ENCODE measurements at regions not wholly inside any gene's neighbourhood (a gene's known extent, or its start where the extent isn't known, plus 50 kb on each side); places are given as distances from the start of the nearest gene placed in this dataset.
"Not testable (repeated sequence)": the region's sequence is repeated elsewhere in the genome, so short reads cannot be mapped to it uniquely, and the experiment has no call there.

- DNase-seq, result no peak
- Mint-ChIP-seq H3K27me3 (no peaks in the 10 kb centered on the region), H3K4me1 (no peaks in the 10 kb centered on the region), H3K9me3 (peaks cover 69% of the 10 kb centered on the region), H3K4me3 (no peak overlapping the region), H3K27ac (no peak overlapping the region), H3K36me3 (peaks cover 12% of the 10 kb centered on the region)
Observed at GRCh38 chr9:40927851-40928802, 200.4 kb downstream of the FOXD4L6 start.

DNA sequence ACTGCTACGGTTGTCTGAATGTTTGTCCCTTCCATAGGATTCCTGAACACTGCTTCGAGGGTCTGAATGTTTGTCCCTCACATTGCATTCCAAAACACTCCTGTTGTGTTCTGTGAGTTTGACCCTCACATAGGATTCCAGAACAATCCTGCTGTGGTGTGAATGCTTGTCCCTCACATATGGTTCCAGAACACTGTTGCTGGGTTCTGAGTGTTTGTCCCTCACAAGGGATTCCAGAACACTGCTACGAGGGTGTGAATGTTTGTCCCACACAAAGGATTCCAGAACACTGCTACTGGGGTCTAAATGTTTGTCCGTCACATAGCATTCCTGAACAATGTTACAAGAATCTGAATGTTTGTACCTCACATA lies 201.2 kb downstream of the FOXD4L6 start:
- Mint-ChIP-seq H3K4me1 (no peaks in the 10 kb centered on the region), H3K27me3 (no peaks in the 10 kb centered on the region), H3K4me3 (no peak overlapping the region), H3K9me3 (peaks cover 75% of the 10 kb centered on the region), H3K36me3 (peaks cover 7% of the 10 kb centered on the region), H3K27ac (no peak overlapping the region)
- no peak for DNase-seq

- Mint-ChIP-seq H3K4me1 (no peaks in the 10 kb centered on the region), H3K36me3 (peaks cover under 1% of the 10 kb centered on the region), H3K27me3 (no peaks in the 10 kb centered on the region), H3K9me3 (peaks cover 72% of the 10 kb centered on the region), H3K4me3 (no peak overlapping the region), H3K27ac (no peak overlapping the region)
- no peak for DNase-seq
Observed at GRCh38 chr9:40926404-40927259, 201.8 kb downstream of the FOXD4L6 start.

GRCh38 chr9:40925149-40925548 lies 203.3 kb downstream of the FOXD4L6 start:
- Mint-ChIP-seq H3K9me3 (peaks cover 67% of the 10 kb centered on the region), H3K27ac (no peak overlapping the region), H3K36me3 (peaks cover 3% of the 10 kb centered on the region), H3K4me1 (no peaks in the 10 kb centered on the region), H3K4me3 (no peak overlapping the region), H3K27me3 (no peaks in the 10 kb centered on the region)
- no peak for DNase-seq

GRCh38 chr9:40916399-40916783 lies 212.1 kb downstream of the FOXD4L6 start:
- Mint-ChIP-seq H3K36me3 (peaks cover 47% of the 10 kb centered on the region), H3K9me3 (peaks cover 74% of the 10 kb centered on the region)
- H3K4me1 Mint-ChIP-seq, H3K27ac Mint-ChIP-seq, DNase-seq, H3K27me3 Mint-ChIP-seq, H3K4me3 Mint-ChIP-seq: not testable (repeated sequence)

DNA sequence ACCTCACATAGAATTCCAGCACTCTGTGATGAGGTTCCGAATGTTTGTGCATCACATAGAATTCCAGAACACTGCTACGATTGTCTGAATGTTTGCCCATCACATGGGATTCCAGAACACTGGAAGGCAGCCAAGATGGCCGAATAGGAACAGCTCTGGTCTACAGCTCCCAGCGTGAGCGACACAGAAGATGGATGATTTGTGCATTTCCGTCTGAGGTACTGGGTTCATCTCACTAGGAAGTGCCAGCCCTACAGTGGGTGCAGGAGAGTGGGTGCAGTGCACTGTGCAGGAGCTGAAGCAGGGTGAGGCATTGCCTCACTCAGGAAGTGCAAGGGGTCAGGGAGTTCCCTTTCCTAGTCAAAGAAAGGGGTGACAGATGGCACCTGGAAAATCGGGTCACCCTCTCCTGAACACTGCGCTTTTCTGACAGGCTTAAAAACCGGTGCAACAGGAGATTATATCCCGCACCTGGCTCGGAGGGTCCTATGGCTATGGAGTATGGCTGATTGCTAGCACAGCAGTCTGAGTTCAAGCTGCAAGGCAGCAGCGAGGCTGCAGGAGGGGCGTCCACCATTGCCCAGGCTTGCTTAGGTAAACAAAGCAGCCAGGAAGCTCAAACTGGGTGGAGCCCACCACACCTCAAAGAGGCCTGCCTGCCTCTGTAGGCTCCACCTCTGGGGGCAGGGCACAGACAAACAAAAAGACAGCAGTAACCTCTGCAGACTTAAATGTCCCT lies 212.7 kb downstream of the FOXD4L6 start:
- H3K36me3 Mint-ChIP-seq, result peaks cover 47% of the 10 kb centered on the region

GRCh38 chr9:40914772-40915659 lies 213.5 kb downstream of the FOXD4L6 start:
- H3K27me3 Mint-ChIP-seq, result no peaks in the 10 kb centered on the region
- H3K27ac Mint-ChIP-seq, result no peak overlapping the region
- no peak for DNase-seq
- no peak overlapping the region for H3K4me3 Mint-ChIP-seq
- H3K4me1 Mint-ChIP-seq, result no peaks in the 10 kb centered on the region
- peaks cover 46% of the 10 kb centered on the region for H3K36me3 Mint-ChIP-seq
- peaks cover 78% of the 10 kb centered on the region for H3K9me3 Mint-ChIP-seq

More for the DNA sequence above, 212.7 kb downstream of the FOXD4L6 start:
- H3K4me1 Mint-ChIP-seq, DNase-seq, H3K27me3 Mint-ChIP-seq, H3K4me3 Mint-ChIP-seq, H3K27ac Mint-ChIP-seq: not testable (repeated sequence)
- peaks cover 78% of the 10 kb centered on the region for H3K9me3 Mint-ChIP-seq

GRCh38 chr9:40913928-40914673 lies 214.4 kb downstream of the FOXD4L6 start:
- Mint-ChIP-seq H3K4me3 (no peak overlapping the region), H3K27me3 (no peaks in the 10 kb centered on the region), H3K9me3 (peaks cover 79% of the 10 kb centered on the region), H3K36me3 (peaks cover 44% of the 10 kb centered on the region), H3K27ac (no peak overlapping the region), H3K4me1 (no peaks in the 10 kb centered on the region)
- no peak for DNase-seq

GRCh38 chr9:40913096-40913719 lies 215.3 kb downstream of the FOXD4L6 start:
- peaks cover 39% of the 10 kb centered on the region for H3K36me3 Mint-ChIP-seq
- no peaks in the 10 kb centered on the region for H3K4me1 Mint-ChIP-seq
- H3K27me3 Mint-ChIP-seq, result no peaks in the 10 kb centered on the region
- H3K9me3 Mint-ChIP-seq, result peaks cover 78% of the 10 kb centered on the region
- H3K4me3 Mint-ChIP-seq, result no peak overlapping the region
- DNase-seq, result no peak
- no peak overlapping the region for H3K27ac Mint-ChIP-seq

DNA sequence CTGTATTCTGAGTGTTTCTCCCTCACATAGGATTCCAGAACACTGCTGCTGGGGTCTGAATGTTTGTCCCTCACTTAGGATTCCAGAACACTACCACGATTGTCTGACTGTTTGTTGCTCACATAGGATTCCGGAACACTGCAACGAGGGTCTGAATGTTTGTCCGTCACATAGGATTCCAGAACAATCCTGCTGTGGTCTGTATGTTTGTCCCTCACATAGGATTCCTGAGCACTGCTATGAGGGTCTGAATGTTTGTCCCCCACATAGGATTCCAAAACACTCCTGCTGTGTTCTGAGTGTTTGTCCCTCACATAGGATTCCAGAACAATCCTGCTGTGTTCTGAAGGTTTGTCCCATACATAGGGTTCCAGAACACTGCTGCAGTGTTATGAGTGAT lies 215.8 kb downstream of the FOXD4L6 start:
- H3K36me3 Mint-ChIP-seq, result peaks cover 39% of the 10 kb centered on the region
- not testable (repeated sequence) for H3K4me1 Mint-ChIP-seq, H3K4me3 Mint-ChIP-seq, H3K27me3 Mint-ChIP-seq, DNase-seq, H3K27ac Mint-ChIP-seq
- peaks cover 78% of the 10 kb centered on the region for H3K9me3 Mint-ChIP-seq

GRCh38 chr9:40911647-40912046 lies 216.8 kb downstream of the FOXD4L6 start:
- Mint-ChIP-seq H3K27me3 (no peaks in the 10 kb centered on the region), H3K27ac (no peak overlapping the region), H3K9me3 (peaks cover 78% of the 10 kb centered on the region), H3K4me1 (no peaks in the 10 kb centered on the region), H3K4me3 (no peak overlapping the region), H3K36me3 (peaks cover 33% of the 10 kb centered on the region)
- no peak for DNase-seq

GRCh38 chr9:40910995-40911394 lies 217.5 kb downstream of the FOXD4L6 start:
- H3K27me3 Mint-ChIP-seq, H3K4me1 Mint-ChIP-seq, H3K4me3 Mint-ChIP-seq, H3K27ac Mint-ChIP-seq, DNase-seq: not testable (repeated sequence)
- Mint-ChIP-seq H3K9me3 (peaks cover 80% of the 10 kb centered on the region), H3K36me3 (peaks cover 28% of the 10 kb centered on the region)

GRCh38 chr9:40909821-40910220 lies 218.7 kb downstream of the FOXD4L6 start:
- H3K27me3 Mint-ChIP-seq, result no peaks in the 10 kb centered on the region
- H3K9me3 Mint-ChIP-seq, result peaks cover 80% of the 10 kb centered on the region
- peaks cover 17% of the 10 kb centered on the region for H3K36me3 Mint-ChIP-seq
- DNase-seq, result no peak
- H3K4me3 Mint-ChIP-seq, result no peak overlapping the region
- no peak overlapping the region for H3K27ac Mint-ChIP-seq
- no peaks in the 10 kb centered on the region for H3K4me1 Mint-ChIP-seq

Measured in activated naive CD8-positive, alpha-beta T cell treated with anti-CD3 and anti-CD28 coated beads for 36 hours (primary cell).